ENCODE measurements at regions not wholly inside any gene's neighbourhood (a gene's known extent, or its start where the extent isn't known, plus 50 kb on each side); places are given as distances from the start of the nearest gene placed in this dataset.
"Not testable (repeated sequence)": the region's sequence is repeated elsewhere in the genome, so short reads cannot be mapped to it uniquely, and the experiment has no call there.

GRCh38 chr3:94374439-94375161 lies 311.7 kb downstream of the NSUN3 start:
- Histone ChIP-seq H3K4me1 (ENCODE audit: insufficient read depth) (no peaks in the 10 kb centered on the region), H3K27me3 (no peaks in the 10 kb centered on the region), H3K4me3 (no peak overlapping the region), H3K27ac (no peak overlapping the region), H4K20me1 (ENCODE audit: insufficient read depth, poor library complexity, severe bottlenecking) (no peaks in the 10 kb centered on the region), H3K36me3 (replicated peaks; ENCODE audit: insufficient read depth, low read depth) (no peaks in the 10 kb centered on the region), H3K79me2 (no peaks in the 10 kb centered on the region), H3K9me3 (ENCODE audit: low read depth) (no peaks in the 10 kb centered on the region), H3K9me2 (replicated peaks; ENCODE audit: insufficient read depth) (no peaks in the 10 kb centered on the region), H3K4me2 (no peak overlapping the region), H2AFZ (no peak overlapping the region)
- TF ChIP-seq EZH2phosphoT487 (IDR thresholded peaks at IDR 0.05; ENCODE audit: low read depth, severe bottlenecking, unreplicated experiment) (no peak), EZH2 (IDR thresholded peaks at IDR 0.05; ENCODE audit: borderline replicate concordance) (no peak)
- TF ChIP-seq, protein P1, sequence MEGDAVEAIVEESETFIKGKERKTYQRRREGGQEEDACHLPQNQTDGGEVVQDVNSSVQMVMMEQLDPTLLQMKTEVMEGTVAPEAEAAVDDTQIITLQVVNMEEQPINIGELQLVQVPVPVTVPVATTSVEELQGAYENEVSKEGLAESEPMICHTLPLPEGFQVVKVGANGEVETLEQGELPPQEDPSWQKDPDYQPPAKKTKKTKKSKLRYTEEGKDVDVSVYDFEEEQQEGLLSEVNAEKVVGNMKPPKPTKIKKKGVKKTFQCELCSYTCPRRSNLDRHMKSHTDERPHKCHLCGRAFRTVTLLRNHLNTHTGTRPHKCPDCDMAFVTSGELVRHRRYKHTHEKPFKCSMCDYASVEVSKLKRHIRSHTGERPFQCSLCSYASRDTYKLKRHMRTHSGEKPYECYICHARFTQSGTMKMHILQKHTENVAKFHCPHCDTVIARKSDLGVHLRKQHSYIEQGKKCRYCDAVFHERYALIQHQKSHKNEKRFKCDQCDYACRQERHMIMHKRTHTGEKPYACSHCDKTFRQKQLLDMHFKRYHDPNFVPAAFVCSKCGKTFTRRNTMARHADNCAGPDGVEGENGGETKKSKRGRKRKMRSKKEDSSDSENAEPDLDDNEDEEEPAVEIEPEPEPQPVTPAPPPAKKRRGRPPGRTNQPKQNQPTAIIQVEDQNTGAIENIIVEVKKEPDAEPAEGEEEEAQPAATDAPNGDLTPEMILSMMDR (IDR thresholded peaks at IDR 0.05; ENCODE audit: poor library complexity): no peak
- no peak for DNase-seq (ENCODE audit: low spot score)
- WGBS (ENCODE audit: low lambda C conversion rate, missing lambda C conversion rate): 63% methylated on average over 1 of the region's 1 CpG

GRCh38 chr3:94377123-94377696 lies 314.3 kb downstream of the NSUN3 start:
- not testable (repeated sequence) for DNase-seq (ENCODE audit: low spot score); H3K9me3 ChIP-seq (ENCODE audit: low read depth); H3K27ac ChIP-seq; H3K4me2 ChIP-seq; H4K20me1 ChIP-seq (ENCODE audit: insufficient read depth, poor library complexity, severe bottlenecking); H3K27me3 ChIP-seq; H3K36me3 ChIP-seq (replicated peaks; ENCODE audit: insufficient read depth, low read depth); H3K4me3 ChIP-seq; H3K4me1 ChIP-seq (ENCODE audit: insufficient read depth); H2AFZ ChIP-seq; H3K9me2 ChIP-seq (replicated peaks; ENCODE audit: insufficient read depth); H3K79me2 ChIP-seq
- 85% methylated on average over 3 of the region's 3 CpGs for WGBS (ENCODE audit: low lambda C conversion rate, missing lambda C conversion rate)

DNA sequence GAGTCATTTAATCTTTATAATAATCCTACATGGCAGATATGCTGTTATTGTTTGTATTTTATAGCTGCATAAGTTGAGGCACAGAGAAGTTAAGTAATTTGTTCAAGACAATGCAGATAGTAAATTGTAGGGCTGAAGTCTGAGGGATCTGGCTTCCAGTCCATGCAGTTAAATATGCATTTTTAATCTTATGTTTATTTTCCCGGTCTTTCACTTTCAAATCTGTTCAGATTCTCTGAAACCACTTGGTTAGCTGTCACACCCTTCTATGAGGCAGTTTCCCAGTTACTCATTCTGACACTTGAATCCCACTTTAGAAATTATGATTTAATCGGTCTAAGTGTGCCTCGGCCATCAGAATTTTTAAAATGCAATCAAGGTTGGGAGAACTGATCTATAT lies 315.0 kb downstream of the NSUN3 start:
- not testable (repeated sequence) for H3K4me2 ChIP-seq; H3K4me3 ChIP-seq; H3K4me1 ChIP-seq (ENCODE audit: insufficient read depth); H2AFZ ChIP-seq; H3K9me3 ChIP-seq (ENCODE audit: low read depth); H3K9me2 ChIP-seq (replicated peaks; ENCODE audit: insufficient read depth); H3K36me3 ChIP-seq (replicated peaks; ENCODE audit: insufficient read depth, low read depth); H4K20me1 ChIP-seq (ENCODE audit: insufficient read depth, poor library complexity, severe bottlenecking); H3K79me2 ChIP-seq; H3K27me3 ChIP-seq; H3K27ac ChIP-seq; DNase-seq (ENCODE audit: low spot score)
- WGBS (ENCODE audit: low lambda C conversion rate, missing lambda C conversion rate): 93% methylated on average over 3 of the region's 3 CpGs

DNA sequence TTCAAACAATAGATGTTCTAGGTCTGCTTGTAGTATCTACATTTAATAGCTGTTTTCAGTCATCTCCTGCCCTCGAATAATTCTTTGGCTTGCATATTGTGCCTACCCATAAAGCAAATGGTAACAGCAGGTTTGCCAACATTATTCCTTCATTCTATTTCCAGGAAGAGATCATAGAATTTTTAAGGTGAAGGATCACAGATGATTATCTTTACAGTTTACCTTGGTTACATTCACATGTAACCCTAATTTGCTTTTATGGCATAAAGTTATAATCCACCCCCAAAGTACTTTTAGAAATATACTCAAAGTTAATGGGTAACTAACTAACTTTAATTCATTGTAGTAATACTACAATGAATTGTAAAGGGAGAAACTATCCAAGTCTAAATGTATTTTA lies 315.5 kb downstream of the NSUN3 start:
- TF ChIP-seq EZH2 (IDR thresholded peaks at IDR 0.05; ENCODE audit: borderline replicate concordance): no peak
- H3K27ac ChIP-seq: no peak overlapping the region
- no peaks in the 10 kb centered on the region for H3K27me3 ChIP-seq
- H4K20me1 ChIP-seq (ENCODE audit: insufficient read depth, poor library complexity, severe bottlenecking): no peaks in the 10 kb centered on the region
- H3K4me3 ChIP-seq: no peak overlapping the region
- H3K9me3 ChIP-seq (ENCODE audit: low read depth): no peaks in the 10 kb centered on the region
- H3K79me2 ChIP-seq: no peaks in the 10 kb centered on the region
- H2AFZ ChIP-seq: no peak overlapping the region
- no peaks in the 10 kb centered on the region for H3K36me3 ChIP-seq (replicated peaks; ENCODE audit: insufficient read depth, low read depth)
- H3K9me2 ChIP-seq (replicated peaks; ENCODE audit: insufficient read depth): no peaks in the 10 kb centered on the region
- H3K4me1 ChIP-seq (ENCODE audit: insufficient read depth): no peaks in the 10 kb centered on the region
- DNase-seq (ENCODE audit: low spot score): no peak
- H3K4me2 ChIP-seq: no peak overlapping the region
- 97% methylated on average over 1 of the region's 1 CpG for WGBS (ENCODE audit: low lambda C conversion rate, missing lambda C conversion rate)

DNA sequence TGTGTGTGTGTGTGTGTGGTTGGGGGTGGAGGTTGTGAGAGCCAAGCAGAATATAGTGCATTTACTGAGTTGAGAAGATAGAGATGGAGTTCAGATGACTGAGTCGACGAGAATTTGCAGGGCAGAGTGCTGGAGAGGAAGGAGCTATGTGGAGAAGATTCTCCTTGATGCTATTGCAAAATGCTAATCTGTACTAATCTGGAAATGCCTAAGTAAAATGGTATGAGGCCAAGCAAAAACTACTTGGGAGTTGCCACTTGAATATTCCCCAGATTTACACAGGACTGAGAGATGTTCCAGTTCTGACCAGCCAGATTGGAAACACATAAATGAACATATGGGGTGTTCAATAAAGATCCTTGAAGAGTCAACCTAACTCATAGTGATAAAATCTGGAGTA lies 316.4 kb downstream of the NSUN3 start:
- Histone ChIP-seq H3K4me2 (no peak overlapping the region), H4K20me1 (ENCODE audit: insufficient read depth, poor library complexity, severe bottlenecking) (no peaks in the 10 kb centered on the region), H3K27me3 (no peaks in the 10 kb centered on the region), H2AFZ (no peak overlapping the region), H3K9me3 (ENCODE audit: low read depth) (no peaks in the 10 kb centered on the region), H3K27ac (no peak overlapping the region), H3K79me2 (no peaks in the 10 kb centered on the region), H3K9me2 (replicated peaks; ENCODE audit: insufficient read depth) (no peaks in the 10 kb centered on the region), H3K36me3 (replicated peaks; ENCODE audit: insufficient read depth, low read depth) (no peaks in the 10 kb centered on the region), H3K4me3 (no peak overlapping the region), H3K4me1 (ENCODE audit: insufficient read depth) (no peaks in the 10 kb centered on the region)
- WGBS (ENCODE audit: low lambda C conversion rate, missing lambda C conversion rate): 93% methylated on average over 2 of the region's 2 CpGs
- DNase-seq (ENCODE audit: low spot score): no peak
- TF ChIP-seq EZH2phosphoT487 (IDR thresholded peaks at IDR 0.05; ENCODE audit: low read depth, severe bottlenecking, unreplicated experiment) (no peak), EZH2 (IDR thresholded peaks at IDR 0.05; ENCODE audit: borderline replicate concordance) (no peak)
- TF ChIP-seq, protein P1 (IDR thresholded peaks at IDR 0.05; ENCODE audit: poor library complexity): no peak
